GM19043 (cell line): ENCODE measurements at regions not wholly inside any gene's neighbourhood (a gene's known extent, or its start where the extent isn't known, plus 50 kb on each side); places are given as distances from the start of the nearest gene placed in this dataset.

Source experiments
- ATAC-seq: cut with Tn5 transposase; IDR thresholded peaks from one replicate; pipeline ENCODE4 v1.9.1; 2021; ENCODE audit warnings: low read depth; ENCODE audit not compliant: unreplicated experiment

DNA sequence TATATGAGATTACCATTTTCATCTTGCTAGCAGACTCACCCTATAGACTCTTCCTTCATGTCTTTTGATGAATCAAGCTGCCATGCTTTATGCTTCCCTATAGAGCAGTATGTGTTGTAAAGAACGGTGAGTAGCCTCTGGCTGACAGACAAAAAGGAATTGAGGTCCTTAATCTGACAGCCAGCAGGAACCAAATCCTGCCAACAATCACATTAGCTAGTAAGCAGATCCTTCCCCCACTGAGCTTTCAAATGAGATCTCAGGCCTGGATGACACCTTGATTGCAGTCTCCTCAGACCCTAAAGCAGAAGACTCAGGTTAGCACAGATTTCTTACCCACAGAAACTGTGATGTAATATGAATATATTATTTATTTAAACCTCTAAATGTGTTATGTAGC, 577.0 kb downstream of the CDH11 start:
- no peak for ATAC-seq

DNA sequence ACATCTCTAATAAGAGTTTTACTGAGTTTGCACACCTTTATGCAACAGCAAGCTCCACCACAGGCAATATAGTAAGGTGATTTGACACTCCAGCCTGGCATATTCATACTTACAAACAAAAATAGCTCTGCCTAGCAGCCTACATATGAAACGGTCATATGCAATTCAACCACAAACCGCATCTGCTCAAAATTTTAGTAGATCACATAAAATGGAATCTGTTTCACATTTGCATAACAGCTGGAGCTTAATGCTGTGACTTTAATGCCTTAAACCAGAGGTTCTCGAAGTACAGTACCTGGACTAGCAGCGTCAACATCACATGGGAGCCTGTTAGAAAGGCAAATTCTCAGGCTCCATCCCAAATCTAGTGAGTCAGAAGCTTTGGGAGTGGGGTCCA, 578.4 kb downstream of the CDH11 start:
- no peak for ATAC-seq

DNA sequence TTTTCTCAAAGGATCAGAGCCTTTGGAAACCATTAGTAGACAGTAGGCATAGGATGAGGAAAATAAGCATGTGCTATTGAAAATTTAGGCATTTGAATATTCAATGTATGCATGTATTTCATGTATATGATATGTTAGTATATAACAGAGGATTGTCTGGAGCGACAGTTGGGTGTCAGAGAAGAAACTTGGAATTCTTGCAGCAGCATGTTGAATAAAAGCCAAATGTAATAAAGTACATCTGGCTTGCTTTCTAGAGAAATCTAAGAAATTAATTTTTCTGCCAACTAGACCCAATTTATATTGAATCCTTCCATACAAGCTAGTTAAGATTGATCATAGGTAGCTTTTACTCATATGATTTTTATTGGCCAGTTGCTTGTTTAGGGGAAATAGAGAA, 578.8 kb downstream of the CDH11 start:
- ATAC-seq: no peak

DNA sequence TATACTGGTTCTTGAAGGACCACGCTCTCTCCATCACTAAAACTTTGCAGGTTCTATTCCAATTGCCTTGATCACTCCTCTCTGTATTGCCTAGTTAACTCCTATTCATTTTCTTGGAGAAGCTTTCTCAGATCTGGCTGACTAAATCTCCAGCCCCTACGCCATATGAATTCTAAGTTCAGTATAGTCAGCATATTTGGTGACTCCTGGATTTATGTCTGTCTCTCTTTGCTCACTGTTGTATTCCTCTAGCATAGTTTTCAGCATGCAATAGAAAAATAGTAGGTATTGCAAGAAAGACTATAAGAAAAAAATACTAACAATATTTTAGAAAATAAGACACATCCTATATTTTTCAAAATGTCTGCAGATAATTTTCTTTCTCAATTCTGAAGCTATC, 579.7 kb downstream of the CDH11 start:
- ATAC-seq: no peak

DNA sequence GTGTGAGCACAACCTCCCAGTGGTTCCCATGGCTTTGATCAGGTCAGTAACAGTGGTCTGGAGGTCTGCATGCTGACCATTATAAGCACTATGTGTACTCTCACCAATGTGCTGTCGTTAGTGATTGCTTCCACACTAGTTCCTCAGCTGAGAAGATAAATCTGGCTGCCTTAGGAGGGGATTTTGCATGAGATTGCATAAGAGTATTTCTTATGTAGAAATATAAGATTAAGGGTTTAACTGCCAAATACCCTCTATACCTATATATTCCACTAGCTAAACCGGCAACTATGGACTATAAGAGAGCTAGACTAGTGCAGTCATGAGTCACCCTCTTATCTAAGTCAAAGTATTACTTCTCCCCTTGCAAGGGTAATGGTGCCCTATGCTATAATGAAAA, 580.2 kb downstream of the CDH11 start:
- ATAC-seq: no peak

DNA sequence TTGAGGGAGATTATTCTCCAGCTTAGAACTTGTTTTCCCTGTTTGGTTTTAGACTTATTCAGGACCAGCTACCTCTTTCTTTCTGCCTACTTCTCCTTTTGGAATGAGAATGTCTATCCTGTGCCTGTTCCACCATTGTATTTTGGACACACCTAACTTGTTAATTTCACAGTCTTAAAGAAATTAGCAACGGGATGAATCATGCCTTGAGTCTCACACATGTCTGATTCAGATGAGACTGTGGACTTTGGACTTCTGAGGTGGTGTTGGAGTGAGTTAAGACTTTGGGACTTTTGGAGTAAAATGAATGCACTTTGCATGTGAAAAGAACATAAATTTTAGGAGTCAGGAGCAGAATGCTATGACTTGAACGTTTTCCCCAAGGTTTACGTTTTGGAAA, 581.4 kb downstream of the CDH11 start:
- no peak for ATAC-seq

DNA sequence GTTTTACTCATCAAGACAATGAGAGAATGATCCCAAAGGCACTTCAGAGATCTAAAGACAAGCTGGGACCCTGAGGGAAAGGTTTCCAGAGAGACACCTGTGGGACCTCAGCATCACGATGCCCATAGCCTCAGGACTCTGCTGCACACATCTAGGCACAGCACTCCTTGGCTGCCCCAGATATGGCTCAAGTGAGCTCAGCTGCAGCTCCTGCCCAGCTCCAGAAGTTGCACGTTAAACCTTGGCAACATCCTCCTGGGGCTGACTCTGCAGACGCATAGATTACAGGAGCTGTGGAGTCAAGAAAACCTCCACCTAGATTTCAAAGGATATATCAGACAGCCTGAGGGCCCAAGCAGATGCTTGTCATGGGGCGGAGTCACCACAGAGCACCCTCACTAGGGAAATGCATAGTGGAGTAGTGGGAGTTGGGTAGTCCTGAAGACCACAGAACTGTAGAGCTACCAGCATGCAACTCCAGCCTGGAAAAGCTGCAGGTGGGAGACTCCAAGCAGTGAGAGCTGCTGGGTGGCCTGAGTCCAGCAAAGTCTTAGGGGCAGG, 582.0 kb downstream of the CDH11 start:
- ATAC-seq: no peak

DNA sequence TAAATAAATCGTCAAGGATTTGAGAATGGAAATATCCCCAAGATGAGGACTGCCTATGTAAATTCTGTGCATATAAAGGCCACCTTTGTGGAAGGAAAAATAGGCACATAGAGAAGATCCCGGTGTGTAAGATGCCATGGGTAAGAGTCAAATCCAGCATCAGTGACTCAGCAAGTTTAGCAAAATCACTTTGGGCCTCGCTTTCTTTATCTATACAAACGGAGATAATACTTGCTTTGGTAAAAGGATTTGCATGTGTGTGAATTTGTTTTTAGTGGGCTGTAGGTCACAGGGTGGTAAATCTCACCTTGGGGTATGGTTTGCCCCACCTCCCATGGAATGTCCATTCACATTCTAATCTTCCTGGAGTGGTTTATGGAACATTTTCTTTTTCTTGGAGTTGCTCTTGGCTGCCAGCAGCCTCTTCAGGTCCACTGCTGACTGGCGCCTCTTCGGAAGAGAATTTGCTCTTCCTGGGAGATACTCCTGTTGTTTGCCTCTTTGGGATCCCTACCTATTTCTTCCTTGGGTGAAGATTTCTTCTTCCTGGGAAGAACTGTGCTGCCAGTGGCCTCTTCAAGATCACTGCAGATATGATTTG, 587.6 kb downstream of the CDH11 start:
- no peak for ATAC-seq

DNA sequence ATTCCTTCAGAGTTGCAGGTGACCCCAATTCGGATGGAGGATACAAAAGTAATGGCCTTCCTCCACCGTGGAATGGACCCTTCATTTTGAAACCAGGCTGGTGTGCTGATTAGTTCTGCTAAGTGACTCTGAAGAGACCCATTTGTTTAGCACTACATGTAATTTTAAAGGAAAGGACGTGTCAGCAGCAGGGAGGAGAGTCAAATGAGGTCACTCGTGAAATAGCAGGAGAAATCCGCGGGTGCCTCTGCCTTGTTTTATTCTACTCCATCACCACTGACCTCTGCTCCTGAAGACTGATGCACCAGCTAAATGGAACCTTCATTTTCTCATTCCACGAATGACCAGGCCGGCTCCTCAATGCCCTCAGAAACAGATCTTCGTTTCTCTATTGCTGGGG, 589.2 kb downstream of the CDH11 start:
- no peak for ATAC-seq

DNA sequence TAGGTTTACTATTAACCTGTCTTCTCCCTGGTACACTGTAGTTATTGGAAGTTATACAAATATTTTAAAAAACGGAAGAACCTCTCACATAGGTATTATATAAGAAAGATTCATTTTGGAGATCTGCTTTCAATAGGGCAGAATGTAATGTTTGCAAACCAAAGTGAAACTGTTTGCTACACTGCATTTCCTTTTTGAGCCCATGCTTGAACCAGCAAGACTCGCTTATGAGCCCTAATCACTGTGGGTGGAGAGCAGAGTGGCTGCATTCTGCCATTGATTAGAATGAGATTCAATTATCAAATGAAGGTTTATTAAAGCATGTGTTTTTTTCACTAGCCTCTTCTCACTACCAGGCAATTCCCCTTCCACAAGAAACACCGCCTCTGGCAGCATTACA, 589.7 kb downstream of the CDH11 start:
- no peak for ATAC-seq

DNA sequence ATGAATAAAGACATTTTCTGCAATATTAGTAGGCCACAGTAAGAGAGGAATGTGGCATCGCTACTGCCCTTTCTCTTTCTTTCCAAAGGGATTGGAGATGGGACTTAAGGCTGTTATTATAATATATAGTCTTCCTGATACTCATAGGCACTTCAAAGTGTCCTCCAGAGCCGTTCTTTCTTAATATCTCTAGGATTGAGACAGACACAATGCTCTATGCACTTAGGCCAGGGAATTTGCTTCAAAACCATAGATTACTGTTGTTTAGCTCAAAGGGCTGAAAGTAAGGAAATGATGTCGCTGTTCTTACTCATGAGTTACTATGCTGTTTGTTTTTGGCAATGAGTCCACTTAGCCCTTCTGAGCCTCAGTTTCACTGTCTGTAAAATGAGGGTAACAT, 590.5 kb downstream of the CDH11 start:
- ATAC-seq: no peak

DNA sequence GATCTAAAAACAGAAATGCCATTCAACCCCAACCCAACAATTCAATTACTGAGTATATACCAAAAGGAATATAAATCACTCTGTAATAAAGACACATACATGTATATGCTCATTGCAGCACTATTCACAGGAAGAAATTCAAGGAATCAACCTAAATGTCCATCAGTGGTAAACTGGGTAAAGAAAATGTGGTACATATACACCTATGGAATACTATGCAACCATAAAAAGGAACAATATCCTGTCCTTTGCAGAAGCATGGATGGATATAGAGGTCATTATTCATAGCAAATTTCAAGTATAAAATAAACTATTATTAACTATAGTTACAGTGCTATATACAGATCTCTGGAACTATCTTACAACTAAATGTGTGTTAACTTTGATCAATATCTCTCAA, 599.3 kb downstream of the CDH11 start:
- no peak for ATAC-seq

DNA sequence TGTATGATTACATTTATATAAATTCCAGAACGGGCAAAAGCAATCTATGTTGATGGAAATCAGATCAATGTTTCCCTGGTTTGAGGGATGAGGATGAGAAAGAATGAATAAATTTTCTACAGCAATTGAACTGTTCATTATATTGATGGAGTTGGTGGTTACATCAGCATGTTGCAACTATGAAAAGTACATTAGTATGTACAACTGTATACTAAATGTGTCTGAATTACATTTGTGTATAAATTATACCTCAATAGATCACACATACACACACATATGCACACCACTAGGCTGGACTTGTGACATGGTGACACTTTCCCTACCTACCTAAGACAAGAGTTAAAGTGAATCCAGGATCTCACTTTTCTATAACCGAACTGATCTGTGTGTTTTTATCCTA, 608.0 kb downstream of the CDH11 start:
- no peak for ATAC-seq

DNA sequence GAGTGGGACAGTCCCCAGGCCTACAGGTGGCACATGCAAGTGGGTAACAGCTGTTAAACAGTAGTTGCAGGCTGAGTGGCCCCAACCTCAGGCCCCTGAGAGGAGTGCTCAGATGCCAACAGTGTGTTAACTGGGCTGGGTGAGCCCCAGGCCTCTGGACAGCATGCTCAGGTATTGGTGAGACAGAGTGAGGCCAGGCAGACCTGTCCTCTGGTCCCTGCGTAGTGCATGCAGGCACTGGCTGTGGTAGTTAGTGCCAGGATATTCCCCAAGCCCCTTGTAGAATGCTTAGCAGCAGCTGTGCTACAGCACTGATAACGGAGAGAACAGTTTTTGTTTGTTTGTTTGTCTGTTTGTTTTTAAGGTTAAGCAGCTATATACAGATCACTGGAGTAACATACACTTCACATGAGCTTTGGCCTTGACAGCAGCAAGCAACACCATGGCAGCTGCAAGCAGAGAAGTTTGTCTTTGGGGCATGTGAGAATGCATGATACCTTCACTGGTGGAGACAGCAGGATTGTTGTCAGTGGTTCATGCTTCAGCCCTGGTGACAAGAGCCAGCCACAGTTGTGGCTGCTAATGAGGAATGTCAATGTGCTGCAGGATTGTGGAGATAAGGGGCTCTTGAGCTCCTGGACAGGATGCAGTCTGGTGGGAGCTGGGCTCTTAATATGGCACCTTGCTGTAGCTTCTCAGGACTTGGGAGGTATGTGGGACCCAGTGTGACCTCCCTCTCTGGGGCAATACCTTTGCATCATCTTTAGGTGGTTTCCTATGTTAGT, 614.4 kb downstream of the CDH11 start:
- ATAC-seq: no peak

DNA sequence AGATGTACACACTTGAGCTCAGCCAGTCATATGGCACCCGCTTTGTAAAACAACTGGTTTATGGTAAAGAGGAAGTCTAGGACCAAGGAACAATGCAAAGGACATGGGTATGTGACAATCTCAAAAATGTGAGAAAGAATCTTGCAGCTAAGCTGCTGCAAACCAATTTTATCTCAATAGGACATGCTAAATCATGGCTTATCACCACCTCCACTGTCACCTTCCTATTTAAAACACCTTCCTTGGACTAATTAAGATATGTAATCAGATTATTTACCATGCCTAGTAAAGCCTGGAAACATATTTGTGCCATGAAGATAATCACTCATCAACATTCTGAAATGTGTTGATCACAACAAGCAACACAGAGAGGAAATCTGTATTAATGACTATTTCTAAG, 622.7 kb downstream of the CDH11 start:
- no peak for ATAC-seq

DNA sequence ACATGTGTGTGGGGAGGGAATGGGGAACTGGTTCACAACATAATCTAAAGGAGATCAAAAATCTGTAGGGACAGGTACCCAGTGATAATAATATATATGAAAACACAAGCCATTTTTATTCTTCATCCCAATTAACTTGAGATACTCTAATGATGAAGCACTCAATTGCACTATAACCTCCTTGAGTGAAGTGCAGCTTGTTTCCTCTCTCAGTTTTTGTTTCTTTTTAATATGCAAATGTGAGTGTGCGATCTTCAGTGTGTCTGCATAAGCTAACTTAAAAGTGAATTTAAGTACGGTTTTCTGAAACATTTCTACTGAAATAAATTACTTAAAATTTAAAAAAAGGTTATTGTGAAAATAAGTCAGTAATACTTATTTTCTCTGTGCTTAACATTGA, 623.5 kb downstream of the CDH11 start:
- no peak for ATAC-seq

DNA sequence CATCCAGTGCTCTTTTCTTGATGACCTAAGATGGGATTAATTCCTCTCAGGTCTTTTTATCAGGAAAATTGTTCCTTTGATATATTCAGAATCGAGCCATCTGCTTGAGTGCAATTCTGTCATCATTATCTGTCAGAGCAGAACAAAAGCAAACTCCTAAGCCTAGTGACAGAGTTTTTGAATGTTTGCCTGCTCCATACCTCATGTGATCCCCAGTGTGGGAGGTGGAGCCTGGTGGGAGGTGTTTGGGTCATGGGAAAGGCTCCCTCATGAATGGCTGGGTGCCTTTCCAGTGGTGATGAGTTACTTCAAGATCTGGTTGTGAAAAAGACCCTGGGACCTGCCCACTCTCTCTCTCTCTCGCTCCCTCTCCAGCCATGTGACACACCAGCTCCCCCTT, 628.2 kb downstream of the CDH11 start:
- no peak for ATAC-seq

DNA sequence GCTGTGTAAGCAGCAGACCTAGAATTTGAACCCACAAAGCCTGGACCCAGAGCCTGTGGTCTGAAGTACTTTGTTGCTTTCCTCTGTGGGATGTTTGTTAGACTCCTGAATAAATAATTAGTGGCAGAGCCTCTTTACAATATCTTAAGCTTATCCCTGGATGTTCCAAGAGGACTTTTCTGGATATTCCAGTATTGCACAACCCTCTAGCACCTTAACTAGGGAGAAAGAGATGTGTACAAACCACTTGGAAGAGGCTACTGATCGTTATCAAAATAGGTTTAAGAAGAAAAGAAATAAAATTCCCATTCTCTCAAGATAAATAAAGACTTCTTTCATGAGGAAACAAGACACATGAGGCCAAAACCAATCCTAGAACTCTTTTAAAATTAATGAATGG, 632.4 kb downstream of the CDH11 start:
- no peak for ATAC-seq

DNA sequence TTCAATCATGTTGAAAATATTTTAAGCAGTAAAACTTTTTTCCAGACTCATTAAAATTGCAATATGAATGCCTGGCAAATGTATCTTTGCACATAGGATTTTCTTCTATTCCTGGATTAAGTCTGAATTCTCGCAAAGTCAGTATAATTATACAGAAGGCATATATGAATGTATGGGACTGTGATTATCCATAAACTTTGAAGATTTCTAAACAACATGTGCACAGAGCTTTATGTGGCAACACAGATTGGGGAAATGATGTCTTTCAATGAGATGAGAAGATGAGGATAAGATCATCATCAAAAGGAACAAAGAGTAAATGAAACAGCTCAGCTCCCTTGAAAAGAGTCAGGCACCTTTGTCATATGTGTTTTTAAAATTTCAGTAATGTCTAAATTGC, 635.3 kb downstream of the CDH11 start:
- ATAC-seq: no peak

DNA sequence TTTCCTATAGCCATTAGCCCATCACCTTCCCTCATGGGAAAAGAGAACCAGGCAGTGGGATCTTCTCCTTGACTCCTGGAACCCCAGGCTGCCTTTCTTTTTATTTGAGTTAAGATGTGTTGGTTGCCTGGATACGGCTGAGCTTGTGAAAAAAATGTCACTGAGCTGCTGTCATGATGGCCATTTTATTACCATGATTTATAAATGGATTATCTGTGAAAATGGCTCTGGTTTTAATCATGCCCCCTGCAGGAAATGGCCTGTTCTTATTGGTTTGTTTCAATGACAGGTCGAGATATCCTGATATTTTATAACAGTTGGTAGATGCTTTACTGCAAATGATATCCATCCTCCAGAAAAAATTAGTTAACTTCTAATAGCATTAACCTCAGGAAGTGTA, 640.4 kb downstream of the CDH11 start:
- no peak for ATAC-seq

DNA sequence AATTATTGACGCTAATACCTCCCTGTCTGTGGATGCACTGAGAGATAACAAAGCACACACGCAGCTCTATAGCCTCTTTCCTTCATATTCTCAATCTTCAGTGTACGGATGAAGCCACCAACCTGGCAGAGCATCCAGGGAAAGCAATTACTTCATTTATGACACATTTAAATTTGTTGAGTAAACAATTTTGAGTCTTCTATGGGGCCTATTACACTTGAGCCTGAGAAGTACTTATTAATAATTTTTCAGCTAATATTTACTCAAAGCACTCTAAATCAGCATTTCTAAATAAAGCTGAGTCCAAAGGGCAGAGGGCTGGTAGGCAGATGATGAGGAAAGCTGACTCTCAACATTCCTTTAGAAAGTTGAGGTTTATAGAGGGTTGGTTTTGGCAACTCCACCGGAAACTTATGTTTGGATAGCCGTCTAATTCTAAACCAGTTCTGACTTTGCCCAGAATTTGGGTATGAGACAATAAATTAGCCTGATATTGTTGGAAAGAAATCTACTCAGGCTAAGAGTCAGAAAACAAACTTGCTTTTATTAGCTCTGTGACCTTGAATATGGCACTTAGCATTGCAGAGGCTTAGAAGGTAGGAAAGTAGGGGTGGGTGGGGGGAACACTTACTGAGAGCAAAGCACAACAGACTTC, 643.5 kb downstream of the CDH11 start:
- ATAC-seq: no peak
